ENCODE measurements at regions not wholly inside any gene's neighbourhood (a gene's known extent, or its start where the extent isn't known, plus 50 kb on each side); places are given as distances from the start of the nearest gene placed in this dataset.

- no peak for DNase-seq (ENCODE audit: low read depth)
Measured at GRCh38 chr21:27820342-27820741, 853.5 kb upstream of the ADAMTS5 start.

GRCh38 chr21:27819299-27819698, 852.4 kb upstream of the ADAMTS5 start:
- DNase-seq (ENCODE audit: low read depth): no peak

- DNase-seq (ENCODE audit: low read depth): no peak
Measured at GRCh38 chr21:27818847-27819246, 852.0 kb upstream of the ADAMTS5 start.

- no peak for DNase-seq (ENCODE audit: low read depth)
Measured at GRCh38 chr21:27817902-27818623, 851.2 kb upstream of the ADAMTS5 start.

GRCh38 chr21:27817074-27817473, 850.2 kb upstream of the ADAMTS5 start:
- DNase-seq (ENCODE audit: low read depth): no peak

GRCh38 chr21:27816301-27816700, 849.4 kb upstream of the ADAMTS5 start:
- DNase-seq (ENCODE audit: low read depth): no peak

GRCh38 chr21:27814226-27814625, 847.3 kb upstream of the ADAMTS5 start:
- no peak for DNase-seq (ENCODE audit: low read depth)

- DNase-seq (ENCODE audit: low read depth): no peak
Measured at GRCh38 chr21:27813750-27814149, 846.9 kb upstream of the ADAMTS5 start.

GRCh38 chr21:27813344-27813743, 846.5 kb upstream of the ADAMTS5 start:
- no peak for DNase-seq (ENCODE audit: low read depth)

GRCh38 chr21:27812279-27812678, 845.4 kb upstream of the ADAMTS5 start:
- DNase-seq (ENCODE audit: low read depth): no peak

GRCh38 chr21:27808923-27809322, 842.0 kb upstream of the ADAMTS5 start:
- no peak for DNase-seq (ENCODE audit: low read depth)

GRCh38 chr21:27807596-27807995, 840.7 kb upstream of the ADAMTS5 start:
- no peak for DNase-seq (ENCODE audit: low read depth)

GRCh38 chr21:27806281-27806680, 839.4 kb upstream of the ADAMTS5 start:
- no peak for DNase-seq (ENCODE audit: low read depth)

GRCh38 chr21:27805696-27806095, 838.8 kb upstream of the ADAMTS5 start:
- DNase-seq (ENCODE audit: low read depth): no peak

GRCh38 chr21:27804515-27804914, 837.6 kb upstream of the ADAMTS5 start:
- DNase-seq (ENCODE audit: low read depth): no peak

- DNase-seq (ENCODE audit: low read depth): no peak
Measured at GRCh38 chr21:27803571-27803970, 836.7 kb upstream of the ADAMTS5 start.

GRCh38 chr21:27802816-27803475, 836.1 kb upstream of the ADAMTS5 start:
- DNase-seq (ENCODE audit: low read depth): no peak

- DNase-seq (ENCODE audit: low read depth): no peak
Measured at GRCh38 chr21:27799861-27800260, 833.0 kb upstream of the ADAMTS5 start.

- DNase-seq (ENCODE audit: low read depth): no peak
Measured at GRCh38 chr21:27796106-27796505, 829.2 kb upstream of the ADAMTS5 start.

GRCh38 chr21:27795418-27795817, 828.5 kb upstream of the ADAMTS5 start:
- DNase-seq (ENCODE audit: low read depth): no peak

- no peak for DNase-seq (ENCODE audit: low read depth)
Measured at GRCh38 chr21:27793901-27794300, 827.0 kb upstream of the ADAMTS5 start.

GRCh38 chr21:27787046-27787445, 820.2 kb upstream of the ADAMTS5 start:
- DNase-seq (ENCODE audit: low read depth): no peak

- no peak for DNase-seq (ENCODE audit: low read depth)
Measured at GRCh38 chr21:27779606-27780005, 812.7 kb upstream of the ADAMTS5 start.

Data from forelimb muscle (tissue), 1 donor.